Astrocyte of the hippocampus (primary cell): ENCODE measurements at regions not wholly inside any gene's neighbourhood (a gene's known extent, or its start where the extent isn't known, plus 50 kb on each side); places are given as distances from the start of the nearest gene placed in this dataset.
"Not testable (repeated sequence)": the region's sequence is repeated elsewhere in the genome, so short reads cannot be mapped to it uniquely, and the experiment has no call there.

Source experiments
- DNase-seq: peaks from one replicate; pipeline ENCODE4 v3.0.0; 2011; ENCODE audit warnings: low read depth, low spot score

DNA sequence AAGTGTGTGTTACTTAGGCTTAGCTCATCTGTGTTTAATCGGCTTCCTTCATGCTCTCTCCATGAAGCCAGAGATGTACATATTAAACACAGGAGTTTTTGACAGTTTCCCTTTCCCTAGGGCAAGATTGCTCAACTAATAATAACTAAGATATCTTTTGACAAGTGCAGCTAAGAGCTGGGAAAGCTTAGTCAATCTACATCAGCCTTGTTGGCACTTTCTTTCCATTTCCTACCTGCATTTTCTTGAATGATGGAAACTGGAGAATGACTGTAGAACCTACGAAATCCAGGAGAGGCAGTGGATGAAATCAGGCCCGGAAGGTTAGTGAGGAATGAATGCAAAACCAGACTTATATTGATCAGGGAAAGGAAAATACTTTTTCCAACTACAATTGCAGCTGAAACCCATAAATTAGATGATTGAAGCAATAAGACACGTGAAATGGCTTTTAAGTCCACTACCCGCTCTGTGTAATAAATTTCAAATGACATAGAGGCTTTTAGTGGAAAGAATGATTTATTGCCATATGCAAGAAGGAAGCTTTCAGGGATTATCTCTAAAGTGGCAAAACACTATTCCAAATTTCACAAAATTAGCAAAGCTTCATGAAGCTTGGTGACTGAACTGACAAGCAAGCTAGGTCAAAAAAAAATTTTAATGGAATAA, 237.2 kb upstream of the ID4 start:
- DNase-seq = no peak

DNA sequence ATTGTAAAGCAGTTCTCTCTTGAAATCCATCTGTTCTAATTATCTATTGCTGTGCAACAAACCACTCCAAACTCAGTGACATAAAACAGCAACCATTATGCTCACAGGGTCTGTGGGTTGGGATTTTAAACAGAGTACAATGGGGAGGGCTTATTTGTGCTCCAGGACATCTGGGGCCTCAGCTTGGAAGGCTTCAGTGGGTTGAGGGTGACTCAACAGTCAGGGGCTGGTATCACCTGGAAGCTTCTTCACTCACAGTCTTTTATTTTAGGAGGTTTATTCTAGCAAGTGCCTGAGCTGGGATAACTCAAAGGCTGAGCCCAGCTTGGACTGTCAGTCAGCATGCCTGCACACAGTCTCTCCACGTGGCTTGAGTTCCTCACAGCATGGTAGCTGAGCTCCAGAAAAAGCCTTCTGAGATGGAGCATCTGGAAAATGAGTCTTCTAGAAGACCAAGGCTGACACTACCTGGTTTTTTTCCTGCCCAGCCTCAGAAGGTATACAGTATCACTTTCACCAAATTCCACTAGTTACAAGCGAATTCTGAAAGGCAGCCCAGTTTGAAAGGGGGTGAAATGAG, 234.6 kb upstream of the ID4 start:
- DNase-seq = no peak

- no peak for DNase-seq
Measured at GRCh38 chr6:19603721-19604120, 233.4 kb upstream of the ID4 start.

DNA sequence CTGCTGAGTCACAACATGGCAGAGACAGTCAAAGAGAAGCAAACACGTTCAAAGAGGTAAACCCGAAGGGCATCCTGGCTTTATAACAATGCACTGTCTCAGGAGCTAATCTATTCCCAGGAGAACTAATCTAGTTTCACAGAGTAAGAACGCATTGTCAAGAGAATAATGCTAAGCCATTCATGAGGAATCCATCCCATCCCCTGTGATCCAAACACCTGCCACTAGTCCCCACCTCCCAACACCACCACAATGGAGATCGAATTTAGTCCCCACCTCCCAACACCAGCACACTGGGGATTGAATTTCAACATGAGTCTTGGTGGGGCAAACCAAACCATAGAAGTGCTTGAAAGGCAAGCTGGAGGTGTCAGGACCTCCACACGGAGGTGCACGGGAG, 231.5 kb upstream of the ID4 start:
- DNase-seq = no peak

DNA sequence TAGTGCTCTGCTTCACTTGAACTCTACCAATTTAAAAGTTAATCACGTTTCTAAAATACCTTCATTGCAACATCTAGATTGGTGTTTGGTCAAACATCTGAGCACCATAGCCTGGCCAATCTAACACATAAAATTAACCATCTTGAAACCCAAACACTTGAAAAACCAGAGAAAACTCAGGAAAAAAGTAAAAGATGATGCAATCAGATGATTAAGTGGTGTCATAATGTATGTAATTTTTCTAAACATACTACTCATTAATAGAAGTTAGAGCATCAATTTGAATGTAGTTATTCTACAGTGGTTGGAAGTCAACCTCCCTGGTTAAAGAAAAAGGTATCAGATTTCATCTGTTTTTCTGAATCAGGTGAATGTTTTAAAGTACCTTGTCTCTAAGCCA, 228.6 kb upstream of the ID4 start:
- no peak for DNase-seq

DNA sequence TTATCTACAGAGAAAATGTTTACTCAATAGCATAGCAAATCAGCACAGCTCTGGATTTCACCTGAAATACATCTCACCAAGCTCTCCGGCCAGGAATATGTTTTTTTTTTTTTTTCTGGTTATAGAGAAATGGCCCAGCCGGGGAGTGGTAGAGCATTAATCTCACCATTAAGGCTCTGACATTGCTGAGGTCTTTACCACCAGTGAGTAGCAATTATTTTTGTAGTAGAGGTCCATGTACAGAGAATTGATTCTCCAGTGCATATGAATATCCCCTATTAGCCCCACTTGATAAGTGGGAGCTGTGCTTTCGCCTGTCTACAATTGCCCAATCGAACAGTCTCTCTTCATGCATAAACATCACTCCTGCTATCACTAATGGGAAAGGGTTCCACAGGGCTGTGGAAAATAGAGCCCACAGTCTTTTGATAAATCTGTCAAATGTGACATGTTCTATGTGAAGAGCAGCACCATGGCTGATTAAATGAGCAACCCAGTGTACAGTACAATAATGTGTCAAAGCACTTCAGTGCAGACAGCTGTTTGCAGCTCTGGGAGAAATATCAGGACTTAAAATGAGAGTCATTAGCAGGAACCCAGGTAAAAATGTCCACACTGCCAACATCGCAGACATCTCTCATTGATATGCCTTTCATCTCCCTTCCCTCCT, 227.1 kb upstream of the ID4 start:
- no peak for DNase-seq

GRCh38 chr6:19612672-19613466, 224.3 kb upstream of the ID4 start:
- DNase-seq = not testable (repeated sequence)

DNA sequence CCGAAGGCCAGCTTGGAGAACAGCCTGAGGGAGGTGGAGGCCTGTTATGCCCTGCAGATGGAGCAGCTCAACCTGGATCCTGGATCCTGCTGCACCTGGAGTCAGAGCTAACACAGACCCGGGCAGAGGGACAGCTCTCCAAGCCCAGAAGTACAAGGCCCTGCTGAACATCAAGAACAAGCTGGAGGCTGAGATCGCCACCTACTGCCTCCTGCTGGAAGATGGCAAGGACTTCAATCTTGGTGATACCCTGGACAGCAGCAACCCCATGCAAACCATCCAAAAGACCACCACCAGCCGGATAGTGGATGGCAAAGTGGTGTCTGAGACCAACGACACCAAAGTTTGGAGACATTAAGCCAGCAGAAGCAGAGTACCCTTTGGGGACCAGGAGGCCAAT, 223.5 kb upstream of the ID4 start:
- no peak for DNase-seq

DNA sequence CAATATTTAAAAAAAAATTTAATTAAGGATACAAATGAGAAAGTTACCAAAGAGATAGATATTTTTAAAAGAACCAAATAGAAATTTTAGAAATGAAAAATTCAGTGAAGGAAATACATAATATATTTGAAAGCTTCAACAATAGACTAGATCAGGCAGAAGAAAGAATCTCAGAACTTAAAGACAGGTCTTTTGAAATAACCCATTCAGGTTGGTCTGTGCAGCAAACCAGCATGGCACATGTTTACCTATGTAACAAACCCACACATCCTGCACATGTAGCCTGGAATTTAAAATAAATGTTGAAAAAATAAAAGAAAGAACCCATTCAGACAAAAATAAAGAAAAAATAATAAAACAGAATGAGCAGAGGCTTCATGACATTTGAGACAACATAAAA, 221.1 kb upstream of the ID4 start:
- DNase-seq = no peak

- DNase-seq = no peak
Measured at GRCh38 chr6:19632230-19632629, 204.9 kb upstream of the ID4 start.

- DNase-seq = no peak
Measured at GRCh38 chr6:19632786-19633185, 204.4 kb upstream of the ID4 start.

DNA sequence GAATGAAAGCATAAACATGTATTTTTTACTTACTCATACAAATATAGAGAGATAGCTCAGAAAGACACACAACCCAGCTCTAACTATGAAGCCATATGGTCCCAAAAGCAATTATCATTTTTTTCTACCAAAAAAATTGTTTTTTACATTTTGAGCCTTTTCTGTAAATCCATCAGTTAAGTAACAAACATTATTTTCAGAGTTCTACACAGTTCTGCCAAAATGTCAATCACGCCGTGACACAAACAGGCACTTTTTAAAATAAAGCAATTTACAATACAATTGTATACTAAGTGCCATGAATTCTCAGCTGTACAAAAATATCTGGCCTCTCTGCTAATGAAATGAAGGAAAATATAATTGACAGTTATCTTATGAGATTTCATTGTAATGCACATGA, 201.4 kb upstream of the ID4 start:
- DNase-seq = no peak

DNA sequence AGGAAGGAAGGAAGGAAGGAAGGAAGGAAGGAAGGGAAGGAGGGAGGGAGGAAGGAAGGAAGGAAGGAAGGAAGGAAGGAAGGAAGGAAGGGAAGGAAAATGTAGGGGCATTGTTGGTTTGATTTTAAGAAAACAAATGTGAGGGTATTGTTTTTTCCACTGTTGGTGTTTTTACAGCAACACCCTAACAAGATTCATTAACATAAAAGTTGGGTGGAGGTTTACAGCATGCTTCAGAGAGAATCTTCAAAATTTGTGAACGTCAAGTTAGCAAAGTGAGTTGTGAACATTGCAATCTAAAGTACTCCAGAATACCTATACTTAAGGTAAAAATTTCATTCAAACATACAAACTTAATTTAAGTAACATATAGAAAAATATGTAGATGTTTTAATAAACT, 200.2 kb upstream of the ID4 start:
- DNase-seq = no peak

GRCh38 chr6:19638931-19639330, 198.2 kb upstream of the ID4 start:
- DNase-seq = no peak

DNA sequence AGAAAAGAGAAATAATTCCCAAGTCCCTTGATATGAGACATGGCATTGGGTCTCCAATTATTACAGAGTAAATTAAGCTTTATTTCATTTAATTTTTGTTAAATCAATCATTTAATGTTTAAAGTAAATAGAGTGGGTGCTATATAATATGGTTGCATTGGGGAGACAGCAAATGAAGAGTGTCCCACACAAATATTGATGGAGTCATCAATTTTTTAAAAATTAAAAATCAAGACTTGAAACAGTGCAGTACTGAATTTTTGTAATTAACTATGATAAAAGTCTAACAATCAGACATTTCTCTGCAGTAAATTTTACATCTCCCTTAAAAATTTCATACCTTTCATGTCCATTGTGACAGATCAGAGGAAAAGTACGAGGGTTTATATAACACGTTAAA, 193.9 kb upstream of the ID4 start:
- no peak for DNase-seq

DNA sequence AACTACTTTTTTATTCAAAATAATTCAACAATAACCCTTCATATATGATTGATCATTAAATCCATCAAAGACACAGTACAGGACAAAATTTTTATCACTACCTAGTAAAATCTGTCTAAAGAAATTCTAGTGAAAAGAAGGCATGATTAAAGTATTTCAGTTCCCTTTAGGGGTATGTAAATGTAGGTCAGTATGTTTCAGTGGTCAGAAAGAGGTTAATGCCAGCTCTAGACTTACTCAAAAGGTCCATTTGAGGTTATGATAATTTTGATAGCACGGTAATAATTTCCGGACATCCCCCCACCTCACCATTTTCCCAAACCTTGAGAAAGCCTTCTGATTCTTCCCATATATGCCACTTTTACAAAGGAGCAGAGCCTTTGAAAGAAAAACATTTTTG, 193.5 kb upstream of the ID4 start:
- DNase-seq = no peak

- no peak for DNase-seq
Measured at GRCh38 chr6:19655744-19656143, 181.4 kb upstream of the ID4 start.

DNA sequence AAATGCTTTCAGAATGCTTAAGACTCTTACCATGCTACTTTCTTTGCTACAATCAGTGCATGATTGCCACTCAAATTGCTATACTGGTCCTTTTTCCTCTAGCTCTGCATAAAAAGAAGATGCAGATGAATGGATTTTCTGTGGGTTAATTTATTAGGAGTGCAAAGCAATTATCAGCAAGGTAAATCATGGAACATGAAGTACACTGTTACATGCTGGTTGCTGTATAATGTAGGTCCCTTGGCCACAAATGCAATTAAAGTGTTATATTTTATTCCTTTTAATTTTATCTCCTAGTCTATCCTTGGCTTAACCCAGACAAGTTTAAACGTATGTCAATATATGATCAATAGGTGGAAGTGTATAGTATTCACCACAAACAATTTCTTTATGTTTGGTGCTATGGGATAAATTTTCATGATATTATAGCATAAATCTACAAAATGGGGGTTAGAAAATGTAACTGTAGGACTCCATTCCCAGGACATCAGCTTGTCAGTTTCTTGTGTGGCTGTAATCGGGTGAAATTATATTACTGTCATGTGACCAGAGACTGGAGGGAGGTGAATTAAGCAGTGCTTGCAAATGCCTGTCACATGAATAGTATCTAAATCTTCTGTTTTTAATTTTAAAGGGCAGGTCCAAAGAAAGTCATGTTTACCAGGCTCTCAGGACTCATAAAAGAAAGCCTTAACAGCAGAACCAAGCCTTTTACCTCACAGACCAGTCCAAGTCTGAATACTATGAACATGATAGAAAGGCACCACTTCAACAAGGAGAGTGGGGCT, 176.9 kb upstream of the ID4 start:
- DNase-seq = no peak

GRCh38 chr6:19662911-19663310, 174.3 kb upstream of the ID4 start:
- no peak for DNase-seq

GRCh38 chr6:19663479-19663878, 173.7 kb upstream of the ID4 start:
- DNase-seq = no peak

DNA sequence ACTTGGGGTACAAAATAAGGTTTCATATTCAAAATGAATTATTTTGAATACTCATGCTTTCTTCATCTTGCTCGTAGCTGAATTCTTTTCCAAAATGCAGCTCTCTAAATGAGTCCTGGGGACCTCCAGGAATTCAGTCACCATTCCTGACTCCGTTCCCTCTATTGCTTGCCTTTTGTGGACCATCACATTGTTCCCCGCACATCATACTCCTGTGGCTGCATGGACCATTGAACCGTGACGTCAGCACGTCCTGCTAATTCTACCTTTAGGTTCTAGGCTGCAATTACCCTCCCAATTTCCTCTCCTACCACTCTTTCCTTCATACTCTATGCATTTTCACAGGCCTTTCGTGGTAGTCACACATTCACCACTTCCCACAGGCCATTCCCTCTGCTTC, 173.1 kb upstream of the ID4 start:
- no peak for DNase-seq
